Testis (tissue), 2 donors: ENCODE measurements at regions not wholly inside any gene's neighbourhood (a gene's known extent, or its start where the extent isn't known, plus 50 kb on each side); places are given as distances from the start of the nearest gene placed in this dataset.

Experiments used
- POLR2A ChIP-seq: fragments of 450-650 bp; IDR thresholded peaks from one replicate; pipeline ENCODE4 v1.6.1; 2017; ENCODE audit warnings: antibody characterized with exemption, mild to moderate bottlenecking, moderate library complexity
- TF ChIP-seq, protein P1 (sequence below), 3 experiments: fragments of 450-650 bp in 2 of 3; fragments of 200-600 bp in 1 of 3; sonication (generic) in 1 of 3; IDR thresholded peaks; one replicate each; pipeline ENCODE4 v1.5.1; 2016 to 2019; ENCODE audit warnings: antibody characterized with exemption in 3 of 3, mild to moderate bottlenecking in 2 of 3, moderate library complexity in 1 of 3

DNA sequence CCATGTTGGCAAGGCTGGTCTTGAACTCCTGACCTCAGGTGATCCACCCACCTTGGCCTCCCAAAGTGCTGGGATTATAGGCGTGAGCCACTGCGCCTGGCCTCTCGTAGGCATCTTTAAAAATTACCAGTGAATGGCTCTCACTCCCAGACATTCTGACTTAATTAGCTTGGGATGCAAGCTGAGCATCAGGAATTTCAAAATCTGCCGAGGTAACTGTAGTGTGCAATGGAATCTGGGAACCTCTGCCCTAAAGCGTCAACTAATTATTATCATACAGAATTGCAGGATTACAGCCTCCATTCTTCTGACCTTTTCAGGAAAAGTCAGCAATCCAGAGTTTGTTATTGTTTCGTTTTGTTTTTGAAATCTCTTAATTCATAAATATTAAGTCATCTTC, 213.4 kb upstream of the DMAC1 start:
- TF ChIP-seq, protein P1, sequence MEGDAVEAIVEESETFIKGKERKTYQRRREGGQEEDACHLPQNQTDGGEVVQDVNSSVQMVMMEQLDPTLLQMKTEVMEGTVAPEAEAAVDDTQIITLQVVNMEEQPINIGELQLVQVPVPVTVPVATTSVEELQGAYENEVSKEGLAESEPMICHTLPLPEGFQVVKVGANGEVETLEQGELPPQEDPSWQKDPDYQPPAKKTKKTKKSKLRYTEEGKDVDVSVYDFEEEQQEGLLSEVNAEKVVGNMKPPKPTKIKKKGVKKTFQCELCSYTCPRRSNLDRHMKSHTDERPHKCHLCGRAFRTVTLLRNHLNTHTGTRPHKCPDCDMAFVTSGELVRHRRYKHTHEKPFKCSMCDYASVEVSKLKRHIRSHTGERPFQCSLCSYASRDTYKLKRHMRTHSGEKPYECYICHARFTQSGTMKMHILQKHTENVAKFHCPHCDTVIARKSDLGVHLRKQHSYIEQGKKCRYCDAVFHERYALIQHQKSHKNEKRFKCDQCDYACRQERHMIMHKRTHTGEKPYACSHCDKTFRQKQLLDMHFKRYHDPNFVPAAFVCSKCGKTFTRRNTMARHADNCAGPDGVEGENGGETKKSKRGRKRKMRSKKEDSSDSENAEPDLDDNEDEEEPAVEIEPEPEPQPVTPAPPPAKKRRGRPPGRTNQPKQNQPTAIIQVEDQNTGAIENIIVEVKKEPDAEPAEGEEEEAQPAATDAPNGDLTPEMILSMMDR (IDR thresholded peaks at IDR 0.05) = no peak
- TF ChIP-seq POLR2A = no peak
